ENCODE measurements at regions not wholly inside any gene's neighbourhood (a gene's known extent, or its start where the extent isn't known, plus 50 kb on each side); places are given as distances from the start of the nearest gene placed in this dataset.

GRCh38 chr2:206875701-206876100, 63.6 kb upstream of the CPO start:
- no peak overlapping the region for H2BK20ac ChIP-seq (ENCODE audit: low read length)
- H3K18ac ChIP-seq (ENCODE audit: extremely low read depth, low read length): no peak overlapping the region
- H2BK12ac ChIP-seq (ENCODE audit: low read depth, low read length): no peak overlapping the region
- H3K4ac ChIP-seq (replicated peaks; ENCODE audit: insufficient read length, low read depth, low read length): no peak overlapping the region
- H3K36me3 ChIP-seq (ENCODE audit: control insufficient read depth in 2 of 4, insufficient read depth in 4 of 4, low read length in 3 of 4): no peaks in the 10 kb centered on the region
- no peak overlapping the region for H3K4me2 ChIP-seq (ENCODE audit: insufficient read depth in 1 of 2, low read depth in 2 of 2, low read length in 2 of 2)
- no peak overlapping the region for H3K27ac ChIP-seq (ENCODE audit: low read depth, low read length)
- H3K27me3 ChIP-seq (replicated peaks in 1 of 4; ENCODE audit: control insufficient read depth in 3 of 4, extremely low read depth in 1 of 4, insufficient read depth in 3 of 4, low read length in 3 of 4): no peaks in the 10 kb centered on the region
- no peak for DNase-seq (ENCODE audit: low read depth in 1 of 2, low spot score in 2 of 2)
- CTCF ChIA-PET (ENCODE audit: partially characterized antibody): interaction anchor here (0.9 kb wide), 1 partner anchor 42 kb away, joined by 3 read pairs; no protein-coding TSS in a partner anchor
- no peaks in the 10 kb centered on the region for H4K20me1 ChIP-seq (replicated peaks in 1 of 2; ENCODE audit: control insufficient read depth in 1 of 2, insufficient read depth in 2 of 2, low read length in 2 of 2)
- no peak overlapping the region for H2AFZ ChIP-seq (ENCODE audit: low read length)
- H2AK5ac ChIP-seq (ENCODE audit: low read depth, low read length): no peak overlapping the region
- peak overlapping the region in 1 of 4 experiments; percentile 34; a peak in 1 of 7 replicates for H3K9ac ChIP-seq (replicated peaks in 1 of 4; ENCODE audit: extremely low read depth in 1 of 4, low read depth in 3 of 4, low read length in 3 of 4)
- no peak overlapping the region for H3K56ac ChIP-seq (replicated peaks; ENCODE audit: insufficient read length, low read depth, low read length)
- 91% methylated on average over 2 of the region's 2 CpGs; no CpG with 5 or more reads in 1 of the 2 experiments for WGBS, 2 experiments (ENCODE audit: extremely low coverage in 1 of 2, insufficient coverage in 1 of 2, insufficient read length in 1 of 2, insufficient replicate concordance in 2 of 2, low coverage in 1 of 2, low lambda C conversion rate in 2 of 2, missing lambda C conversion rate in 1 of 2)
- H4K5ac ChIP-seq (ENCODE audit: insufficient read length, low read depth, low read length): no peak overlapping the region
- no peak for TF ChIP-seq CTCF (IDR thresholded peaks at IDR 0.05; ENCODE audit: control extremely low read depth in 1 of 3, insufficient read depth in 1 of 3, low read depth in 1 of 3, low read length in 3 of 3)
- no peak for TF ChIP-seq NRF1 (IDR thresholded peaks at IDR 0.05; ENCODE audit: low read depth, low read length)
- TF ChIP-seq TAF1 (IDR thresholded peaks at IDR 0.05; ENCODE audit: low read depth, low read length): no peak
- no peak for TF ChIP-seq RAD21 (IDR thresholded peaks at IDR 0.05 in 1 of 2, conservative IDR thresholded peaks at IDR 0.05 in 1 of 2; ENCODE audit: low read depth in 2 of 2, low read length in 2 of 2)
- TF ChIP-seq JUND (IDR thresholded peaks at IDR 0.05; ENCODE audit: low read length): no peak
- no peak for TF ChIP-seq SIX5 (IDR thresholded peaks at IDR 0.05; ENCODE audit: low read depth, low read length)
- H3K23me2 ChIP-seq (ENCODE audit: low read depth, low read length): no peaks in the 10 kb centered on the region
- peak; percentile 19 for FAIRE-seq
- no peak overlapping the region for H2BK5ac ChIP-seq (ENCODE audit: low read depth, low read length)
- H3K14ac ChIP-seq (ENCODE audit: insufficient read length): no peak overlapping the region
- peaks cover 3 to 8% (median 5%) of the 10 kb centered on the region in 4 experiments; a peak in 5 of 7 replicates for H3K4me1 ChIP-seq (replicated peaks in 1 of 4; ENCODE audit: control insufficient read depth in 3 of 4, insufficient read depth in 4 of 4, low read length in 3 of 4)
- no peak overlapping the region for H4K91ac ChIP-seq (replicated peaks; ENCODE audit: insufficient read length, low read length)
- no peak overlapping the region for H2BK120ac ChIP-seq (replicated peaks; ENCODE audit: low read depth, low read length)
- no peaks in the 10 kb centered on the region for H3K9me3 ChIP-seq (ENCODE audit: insufficient read depth in 2 of 2, low read depth in 1 of 2, low read length in 1 of 2)
- no peak overlapping the region for H2BK15ac ChIP-seq (ENCODE audit: low read length)
- H4K8ac ChIP-seq (ENCODE audit: extremely low read depth, insufficient read depth, low read length): no peak overlapping the region
- POLR2A ChIA-PET (ENCODE audit: partially characterized antibody): no interaction called here
- no peaks in the 10 kb centered on the region for H3K79me2 ChIP-seq (ENCODE audit: control insufficient read depth in 1 of 2, insufficient read depth in 2 of 2, low read length in 2 of 2)
- H3K4me3 ChIP-seq (ENCODE audit: extremely low read depth in 1 of 4, insufficient read depth in 2 of 4, low read depth in 3 of 4, low read length in 4 of 4): no peak overlapping the region
- H3K79me1 ChIP-seq (ENCODE audit: low read depth, low read length): no peaks in the 10 kb centered on the region; the same call in 1 of the 2 replicates
- H3K23ac ChIP-seq (ENCODE audit: insufficient read length): no peak overlapping the region
